ENCODE measurements at regions not wholly inside any gene's neighbourhood (a gene's known extent, or its start where the extent isn't known, plus 50 kb on each side); places are given as distances from the start of the nearest gene placed in this dataset.

GRCh38 chr6:170000071-170000843 is 248.8 kb downstream of the ERMARD start:
- no peak for DNase-seq (ENCODE audit: low read depth, low spot score)

- DNase-seq (ENCODE audit: low read depth, low spot score): no peak
Observed at GRCh38 chr6:169999367-169999766, 247.9 kb downstream of the ERMARD start.

GRCh38 chr6:169998457-169998856 is 247.0 kb downstream of the ERMARD start:
- no peak for DNase-seq (ENCODE audit: low read depth, low spot score)

- no peak for DNase-seq (ENCODE audit: low read depth, low spot score)
Observed at GRCh38 chr6:169997930-169998218, 246.5 kb downstream of the ERMARD start.

- no peak for DNase-seq (ENCODE audit: low read depth, low spot score)
Observed at GRCh38 chr6:169997187-169997929, 245.9 kb downstream of the ERMARD start.

DNA sequence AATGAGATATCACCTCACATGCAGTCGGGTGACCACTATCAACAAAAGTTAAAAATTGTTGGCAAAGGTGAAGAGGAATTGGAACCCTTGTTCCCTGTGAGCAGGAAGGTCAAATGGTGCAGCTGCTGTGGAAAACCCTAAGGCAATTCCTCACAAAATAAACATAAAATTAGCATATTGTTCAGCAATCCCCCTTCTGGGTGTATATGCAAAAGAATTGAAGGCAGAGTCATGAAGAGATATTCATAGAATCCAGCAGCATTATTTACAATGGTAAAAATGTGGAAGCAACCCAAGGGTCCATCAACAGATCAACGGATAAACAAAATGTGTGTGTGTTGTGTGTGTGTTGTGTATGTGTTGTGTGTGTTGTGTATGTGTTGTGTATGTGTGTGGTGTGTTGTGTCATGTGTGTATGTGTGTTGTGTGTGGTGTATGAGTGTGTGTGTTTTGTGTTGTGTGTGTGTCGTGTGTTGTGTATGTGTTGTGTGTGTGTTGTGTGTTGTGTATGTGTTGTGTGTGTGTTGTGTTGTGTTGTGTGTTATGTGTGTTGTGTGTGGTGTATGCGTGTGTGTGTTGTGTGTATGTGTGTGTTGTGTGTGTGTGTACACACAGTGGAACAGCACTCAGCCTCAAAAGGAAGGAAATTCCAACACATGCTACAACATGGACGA is 245.1 kb downstream of the ERMARD start:
- DNase-seq (ENCODE audit: low read depth, low spot score): no peak

GRCh38 chr6:169994739-169995138 is 243.3 kb downstream of the ERMARD start:
- DNase-seq (ENCODE audit: low read depth, low spot score): no peak

DNA sequence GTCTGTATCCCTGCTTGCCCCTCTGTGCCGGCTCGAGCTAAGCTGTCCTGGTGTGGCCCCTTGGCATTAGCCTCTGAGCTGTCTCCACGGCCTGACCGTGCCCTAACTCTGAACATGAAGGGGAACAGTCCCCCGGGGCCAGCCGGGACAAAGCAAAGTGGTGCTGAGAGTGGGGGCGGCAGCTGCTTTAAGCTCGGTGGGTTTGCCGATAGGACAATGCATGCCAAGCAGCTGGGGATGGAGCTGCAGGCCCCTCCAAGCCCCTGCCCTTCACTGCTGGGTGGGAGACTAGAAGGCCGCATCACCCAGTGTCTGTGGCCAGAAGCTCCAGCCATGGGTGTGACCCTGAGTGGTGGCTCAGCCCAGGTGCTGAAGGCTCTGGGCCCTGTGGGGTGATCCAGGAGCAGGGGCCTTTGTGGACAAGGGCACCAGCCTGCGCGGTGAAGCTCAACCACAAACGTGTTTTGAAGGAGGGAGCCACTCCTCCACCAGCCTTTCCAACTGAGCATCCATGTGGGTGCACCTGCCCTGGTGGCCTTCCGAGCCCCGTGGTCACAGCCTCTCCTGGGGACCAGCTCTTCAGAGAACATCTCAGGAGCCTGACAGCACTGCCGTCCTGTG is 242.5 kb downstream of the ERMARD start:
- no peak for DNase-seq (ENCODE audit: low read depth, low spot score)

DNA sequence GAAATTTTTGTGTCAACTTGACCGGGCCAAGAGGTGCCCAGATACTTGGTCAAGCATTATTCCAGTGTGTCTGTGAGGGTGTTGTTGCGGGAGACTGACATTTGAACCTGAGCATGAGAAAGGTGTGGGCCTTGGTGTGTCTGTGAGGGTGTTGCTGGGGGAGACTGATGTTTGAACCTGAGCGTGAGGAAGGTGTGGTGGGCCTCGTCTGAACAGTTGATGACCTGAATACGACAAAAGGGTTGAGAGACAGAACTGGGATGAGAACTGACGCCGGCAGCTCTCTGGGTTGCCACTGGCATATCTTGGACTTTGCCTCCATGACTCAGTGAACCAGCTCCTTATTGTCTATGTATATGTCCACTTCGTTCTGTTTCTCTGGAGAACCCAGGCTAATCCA is 240.5 kb downstream of the ERMARD start:
- DNase-seq (ENCODE audit: low read depth, low spot score): no peak

GRCh38 chr6:169991031-169991390 is 239.6 kb downstream of the ERMARD start:
- DNase-seq (ENCODE audit: low read depth, low spot score): no peak

DNA sequence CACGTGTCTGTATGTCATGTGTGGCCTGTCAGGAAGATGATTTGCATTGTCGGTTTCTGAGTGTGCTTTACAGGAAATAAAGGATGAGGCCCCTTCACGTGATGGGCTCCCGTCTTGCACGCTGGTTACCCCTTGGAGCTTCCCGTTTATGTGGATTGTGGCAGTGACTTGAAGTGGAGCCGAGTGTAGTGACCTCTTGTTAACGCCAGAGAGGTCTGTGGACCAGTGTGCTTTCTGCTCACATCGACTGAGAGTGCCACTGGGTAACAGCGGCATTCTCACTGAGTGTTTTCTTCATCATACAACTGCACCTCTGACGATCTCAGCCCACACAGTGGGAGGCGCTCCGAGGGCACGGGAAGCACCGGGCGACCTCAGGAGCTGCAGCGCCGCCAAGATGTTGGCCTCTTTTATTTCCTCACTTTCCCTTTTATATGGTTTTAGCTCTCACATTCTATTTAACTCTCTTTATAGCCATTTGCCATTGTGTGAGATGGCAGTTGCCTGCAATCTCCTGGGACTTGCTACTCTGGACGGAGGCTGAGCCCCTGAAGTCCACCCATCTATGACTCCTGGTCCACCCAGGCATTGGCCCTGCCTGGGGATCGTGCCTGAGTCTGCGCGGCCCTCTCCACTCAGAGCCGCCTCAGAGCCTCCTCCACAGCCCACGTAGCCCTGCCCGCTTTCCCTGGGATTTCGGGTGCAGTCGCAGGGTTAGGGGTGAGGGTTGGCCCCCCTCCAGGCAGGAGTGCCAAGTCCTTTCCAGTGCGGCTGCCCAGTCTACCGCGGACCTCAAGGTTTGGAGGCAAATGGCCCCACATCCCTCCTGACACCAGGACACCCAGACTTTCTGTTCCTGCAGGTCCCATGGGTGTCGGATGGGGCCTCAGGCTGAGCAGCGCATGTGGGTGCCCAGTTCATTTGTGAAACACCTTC is 238.9 kb downstream of the ERMARD start:
- no peak for DNase-seq (ENCODE audit: low read depth, low spot score)

DNA sequence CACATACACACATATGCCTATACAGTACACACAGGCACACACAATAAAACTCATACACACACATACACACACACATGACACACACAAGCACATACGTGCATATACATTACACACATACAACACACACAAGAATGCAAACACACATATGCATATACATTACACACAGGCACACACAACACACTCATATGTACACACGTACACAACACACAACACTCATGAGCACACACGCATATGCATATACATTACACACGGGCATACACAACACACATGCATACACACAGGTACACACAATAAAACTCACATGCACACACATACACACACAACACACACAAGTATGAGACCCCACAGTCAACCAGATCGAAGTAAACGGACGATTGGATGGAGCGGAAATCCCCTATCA is 238.2 kb downstream of the ERMARD start:
- DNase-seq (ENCODE audit: low read depth, low spot score): no peak

DNA sequence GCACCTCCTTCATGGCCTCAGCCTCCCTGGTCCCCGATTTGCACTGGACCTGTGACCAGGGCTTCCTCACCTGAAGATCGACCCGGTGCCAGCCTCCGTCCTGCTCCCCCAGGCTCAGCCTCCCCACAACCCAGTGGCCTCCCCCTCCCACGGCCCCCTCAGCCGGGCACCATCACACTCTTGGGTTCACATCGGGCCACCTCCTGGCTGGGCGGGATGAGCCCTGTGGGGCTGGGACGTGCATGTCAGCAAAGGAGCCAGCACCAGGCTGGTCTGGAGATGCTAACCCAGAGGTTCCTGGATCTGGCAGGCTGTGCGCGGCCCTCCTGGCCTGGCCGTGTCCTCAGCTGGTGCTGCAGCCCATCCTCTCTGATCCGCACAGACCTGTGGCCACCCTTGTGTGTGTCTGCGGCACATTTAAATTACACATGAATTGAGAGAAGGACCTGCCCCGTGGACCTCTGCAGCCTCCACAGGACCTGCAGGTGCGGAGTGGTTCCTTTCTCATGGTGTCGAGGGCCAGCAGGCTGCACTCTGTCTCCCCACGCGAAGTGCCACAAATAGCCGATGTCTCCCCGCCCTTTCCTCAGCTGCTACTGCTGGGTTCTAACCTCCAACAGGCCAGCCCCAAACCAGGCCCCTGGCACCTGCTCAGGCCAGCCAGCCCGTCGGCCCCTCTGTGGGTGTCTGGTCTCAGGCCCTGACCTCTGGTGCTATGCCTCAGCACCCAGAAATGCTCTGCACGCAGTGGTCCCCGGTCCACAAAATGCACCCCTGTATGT is 237.5 kb downstream of the ERMARD start:
- DNase-seq (ENCODE audit: low read depth, low spot score): no peak

DNA sequence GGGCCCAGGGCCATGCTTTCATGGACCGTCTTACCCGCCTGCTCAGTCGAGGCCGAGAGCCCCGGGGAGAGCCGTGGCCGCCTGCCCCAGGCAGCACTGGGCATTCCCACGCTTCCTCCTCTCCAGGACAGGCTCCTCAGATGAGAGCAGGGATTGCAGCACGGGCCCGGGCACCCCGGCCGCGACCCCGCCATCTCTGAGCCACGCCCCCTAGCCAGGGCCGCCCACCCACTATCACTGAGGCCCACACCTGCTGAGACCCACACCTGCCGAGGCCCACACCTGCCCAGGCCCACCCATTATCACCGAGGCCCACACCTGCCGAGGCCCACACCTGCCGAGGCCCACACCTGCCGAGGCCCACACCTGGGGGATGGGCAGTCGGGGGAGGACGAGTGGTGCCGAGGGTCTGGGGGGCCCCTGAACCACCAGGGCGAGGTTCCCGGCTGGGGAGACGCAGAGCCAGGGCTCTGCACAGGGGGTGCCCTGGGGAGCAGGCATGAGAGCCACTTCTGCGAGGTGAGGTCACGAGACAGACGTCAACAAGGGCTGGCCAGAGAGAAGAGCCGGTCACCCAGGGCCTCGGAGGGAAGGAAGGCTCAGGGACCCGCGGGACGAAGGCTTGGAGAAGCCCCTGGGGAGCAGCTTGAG is 235.6 kb downstream of the ERMARD start:
- DNase-seq (ENCODE audit: low read depth, low spot score): no peak

DNA sequence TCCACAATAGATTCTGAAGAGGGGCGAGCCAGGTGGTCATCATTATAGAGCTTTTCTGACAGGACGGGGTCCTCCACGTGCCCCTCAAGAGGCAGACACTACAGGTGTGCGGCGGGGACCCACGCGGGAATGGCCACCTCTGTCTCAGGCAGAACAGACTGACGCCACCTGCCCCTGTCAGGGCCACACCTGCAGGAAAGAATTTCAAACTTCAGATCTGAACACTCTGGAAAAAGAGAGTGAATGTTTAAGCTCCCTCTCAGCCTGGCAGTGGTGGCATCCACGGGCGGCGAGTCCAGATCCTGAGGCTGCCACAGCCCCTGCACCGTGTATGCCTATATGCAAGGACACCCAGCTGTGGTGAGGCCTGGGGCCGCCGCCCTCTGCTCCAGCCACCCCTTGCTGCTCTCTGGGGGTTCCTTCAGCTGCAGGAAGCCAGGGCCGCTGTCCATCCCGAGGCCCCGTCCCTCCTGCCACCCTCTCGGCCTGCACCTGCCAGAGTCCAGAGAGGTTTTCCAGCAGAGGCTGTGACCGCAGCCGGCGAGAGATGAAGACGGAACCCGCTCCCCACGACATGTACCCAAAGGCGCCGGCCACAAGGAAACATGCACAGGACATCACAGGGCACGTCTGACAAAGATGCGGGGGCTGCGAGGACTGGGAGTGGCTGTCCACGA is 234.9 kb downstream of the ERMARD start:
- DNase-seq (ENCODE audit: low read depth, low spot score): no peak

- DNase-seq (ENCODE audit: low read depth, low spot score): no peak
Observed at GRCh38 chr6:169985121-169986015, 233.9 kb downstream of the ERMARD start.

DNA sequence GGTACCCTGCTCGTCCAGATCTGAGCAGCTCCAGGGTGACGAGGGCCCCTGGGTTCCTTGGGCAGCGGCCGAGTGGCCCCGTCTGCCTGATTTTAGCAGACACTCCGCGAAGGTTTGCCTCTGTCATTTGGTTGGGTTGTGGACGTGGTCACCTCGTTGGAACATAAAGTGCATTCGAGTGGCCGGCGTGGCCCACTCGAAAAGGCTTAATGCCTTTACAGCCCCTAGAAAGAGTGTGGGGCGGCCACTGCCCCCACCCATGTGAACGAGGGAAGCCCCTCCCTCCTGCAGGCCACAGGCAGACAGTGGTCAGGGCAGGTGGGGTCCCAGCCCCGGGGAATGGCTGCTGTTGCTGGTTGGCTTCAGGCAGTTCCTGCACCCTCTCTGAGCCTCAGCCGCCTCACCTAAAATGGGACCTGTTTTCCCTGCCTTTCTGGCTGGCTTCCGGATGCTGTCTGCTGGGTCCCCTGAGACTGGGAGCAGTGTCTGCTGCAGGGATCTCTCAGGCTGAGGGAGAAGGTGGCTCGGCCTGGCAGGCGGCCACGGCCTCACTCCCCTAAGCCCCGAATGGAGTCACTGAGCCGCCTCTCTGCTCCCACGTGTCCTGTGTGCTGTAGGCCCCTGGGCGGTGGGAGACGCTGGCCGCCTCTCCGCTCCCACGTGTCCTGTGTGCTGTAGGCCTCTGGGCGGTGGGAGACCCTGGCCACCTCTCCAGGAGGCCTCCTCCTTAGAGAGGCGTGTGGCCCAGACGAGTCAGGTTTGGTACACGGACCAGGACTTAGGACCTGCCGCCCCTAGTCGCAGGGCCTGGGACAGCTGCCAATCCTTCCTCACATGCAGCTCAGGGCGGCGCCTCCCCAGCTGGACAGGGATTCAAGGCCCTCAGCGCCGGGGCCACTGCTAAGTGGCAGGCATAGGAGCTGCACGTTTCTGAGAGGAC is 233.0 kb downstream of the ERMARD start:
- DNase-seq (ENCODE audit: low read depth, low spot score): no peak
